K562 (cell line): ENCODE measurements at regions not wholly inside any gene's neighbourhood (a gene's known extent, or its start where the extent isn't known, plus 50 kb on each side); places are given as distances from the start of the nearest gene placed in this dataset.

ENCODE experiments used
- POLR2A ChIP-seq: fragments of 450-650 bp; conservative IDR thresholded peaks from 2 replicates; pipeline ENCODE4 v1.6.1; 2016
- POLR2AphosphoS5 ChIP-seq: IDR thresholded peaks from 2 replicates; pipeline ENCODE4 v1.6.1; 2011; ENCODE audit warnings: mild to moderate bottlenecking, low read depth, low read length, moderate library complexity; ENCODE audit not compliant: control insufficient read depth, insufficient read depth
- SIN3A ChIP-seq, 2 experiments: fragments of 150-350 bp in 1 of 2; IDR thresholded peaks; 2 replicates each; pipeline ENCODE4 v1.6.1; 2011 to 2016; ENCODE audit warnings: borderline replicate concordance in 2 of 2, low read depth in 2 of 2, low read length in 2 of 2, mild to moderate bottlenecking in 2 of 2, moderate library complexity in 2 of 2; ENCODE audit not compliant: control insufficient read depth in 1 of 2

DNA sequence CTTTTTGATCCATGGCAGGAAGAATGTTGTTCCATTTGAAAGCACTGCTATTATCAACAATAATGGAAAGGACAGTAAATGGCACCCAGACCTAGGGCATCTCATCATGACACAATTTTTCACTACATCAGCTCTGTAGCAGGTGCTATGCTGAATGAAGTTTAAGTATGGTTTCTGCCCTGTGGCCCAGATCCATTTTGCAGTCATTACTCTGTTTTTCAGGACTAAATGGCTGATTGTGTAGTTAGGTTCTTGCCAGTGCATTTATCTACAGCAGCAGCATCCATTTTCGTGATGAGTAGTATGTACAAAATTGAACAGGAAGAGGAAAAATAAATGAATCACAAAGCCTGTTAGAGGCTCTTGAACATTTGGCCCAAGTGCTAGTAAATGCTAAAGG, 270.5 kb upstream of the CD180 start:
- no peak for TF ChIP-seq POLR2AphosphoS5
- no peak for TF ChIP-seq SIN3A (IDR thresholded peaks at IDR 0.05; ENCODE audit: borderline replicate concordance in 2 of 2, control insufficient read depth in 1 of 2, low read depth in 2 of 2, low read length in 2 of 2)
- no peak for TF ChIP-seq POLR2A
